SK-N-SH treated with all-trans-retinoic acid at 6 μM for 48 hours (cell line): ENCODE measurements at regions not wholly inside any gene's neighbourhood (a gene's known extent, or its start where the extent isn't known, plus 50 kb on each side); places are given as distances from the start of the nearest gene placed in this dataset.

ENCODE experiments used
- PPARA ChIP-seq: fragments of 250-450 bp; sonication (Bioruptor Pico); IDR thresholded peaks from 2 replicates; pipeline ENCODE4 v1.5.0; 2020; ENCODE audit warnings: mild to moderate bottlenecking, borderline replicate concordance
- ZFP3 ChIP-seq: fragments of 250-450 bp; sonication (Bioruptor Pico); IDR thresholded peaks from 2 replicates; pipeline ENCODE4 v1.5.0; 2020; ENCODE audit warnings: mild to moderate bottlenecking, moderate library complexity
- TF ChIP-seq, protein P1 (sequence below): fragments of 250-450 bp; sonication (Bioruptor Pico); IDR thresholded peaks from 2 replicates; pipeline ENCODE4 v1.8.0; 2020; ENCODE audit warnings: mild to moderate bottlenecking, moderate library complexity, borderline replicate concordance

DNA sequence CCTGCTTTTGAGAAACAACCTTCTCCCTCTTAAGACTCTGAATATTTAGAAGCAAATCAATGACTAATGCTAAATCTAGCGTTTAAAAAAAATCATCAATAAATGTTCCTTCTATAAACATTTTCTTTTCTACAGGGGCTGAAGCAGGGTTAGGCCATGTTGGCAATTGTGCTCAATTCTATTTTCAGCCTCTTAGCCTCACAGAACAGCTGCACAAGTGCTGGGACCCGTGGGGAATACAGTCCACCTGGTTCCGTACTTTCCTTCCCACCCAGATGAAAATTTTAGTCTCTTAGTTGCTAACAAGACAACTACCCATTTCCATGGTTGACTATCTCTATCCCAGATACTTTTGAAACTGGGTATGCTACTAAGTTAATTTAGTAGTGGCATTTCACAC, 138.6 kb downstream of the RPS12 start:
- no peak for TF ChIP-seq ZFP3 (CRISPR knock-in tag)
- TF ChIP-seq PPARA: no peak
- TF ChIP-seq, protein P1, sequence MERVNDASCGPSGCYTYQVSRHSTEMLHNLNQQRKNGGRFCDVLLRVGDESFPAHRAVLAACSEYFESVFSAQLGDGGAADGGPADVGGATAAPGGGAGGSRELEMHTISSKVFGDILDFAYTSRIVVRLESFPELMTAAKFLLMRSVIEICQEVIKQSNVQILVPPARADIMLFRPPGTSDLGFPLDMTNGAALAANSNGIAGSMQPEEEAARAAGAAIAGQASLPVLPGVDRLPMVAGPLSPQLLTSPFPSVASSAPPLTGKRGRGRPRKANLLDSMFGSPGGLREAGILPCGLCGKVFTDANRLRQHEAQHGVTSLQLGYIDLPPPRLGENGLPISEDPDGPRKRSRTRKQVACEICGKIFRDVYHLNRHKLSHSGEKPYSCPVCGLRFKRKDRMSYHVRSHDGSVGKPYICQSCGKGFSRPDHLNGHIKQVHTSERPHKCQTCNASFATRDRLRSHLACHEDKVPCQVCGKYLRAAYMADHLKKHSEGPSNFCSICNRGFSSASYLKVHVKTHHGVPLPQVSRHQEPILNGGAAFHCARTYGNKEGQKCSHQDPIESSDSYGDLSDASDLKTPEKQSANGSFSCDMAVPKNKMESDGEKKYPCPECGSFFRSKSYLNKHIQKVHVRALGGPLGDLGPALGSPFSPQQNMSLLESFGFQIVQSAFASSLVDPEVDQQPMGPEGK: no peak
